Dermis blood vessel endothelial cell (primary cell): ENCODE measurements at regions not wholly inside any gene's neighbourhood (a gene's known extent, or its start where the extent isn't known, plus 50 kb on each side); places are given as distances from the start of the nearest gene placed in this dataset.
A peak's percentile ranks its signal among the peaks of the same experiment; 100 is the strongest.
"Not testable (repeated sequence)": the region's sequence is repeated elsewhere in the genome, so short reads cannot be mapped to it uniquely, and the experiment has no call there.

Experiments used
- DNase-seq: peaks from one replicate; pipeline ENCODE4 v3.0.0; 2010

GRCh38 chr4:4913628-4914027 is 54.2 kb downstream of the MSX1 start:
- no peak for DNase-seq

- DNase-seq, result peak; percentile 7
These were observed 54.8 kb downstream of the MSX1 start for GRCh38 chr4:4914059-4914820.

- DNase-seq, result no peak
These were observed 55.7 kb downstream of the MSX1 start for GRCh38 chr4:4914965-4915845.

- DNase-seq, result no peak
These were observed 58.6 kb downstream of the MSX1 start for GRCh38 chr4:4918067-4918466.

- no peak for DNase-seq
These were observed 60.5 kb downstream of the MSX1 start for GRCh38 chr4:4919927-4920326.

GRCh38 chr4:4921077-4921476 is 61.6 kb downstream of the MSX1 start:
- no peak for DNase-seq

GRCh38 chr4:4922441-4922840 is 63.0 kb downstream of the MSX1 start:
- no peak for DNase-seq

GRCh38 chr4:4923201-4923600 is 63.7 kb downstream of the MSX1 start:
- no peak for DNase-seq

GRCh38 chr4:4930677-4931076 is 71.2 kb downstream of the MSX1 start:
- no peak for DNase-seq

GRCh38 chr4:4935974-4936373 is 76.5 kb downstream of the MSX1 start:
- no peak for DNase-seq

- DNase-seq, result no peak
These were observed 78.5 kb downstream of the MSX1 start for GRCh38 chr4:4937926-4938325.

- no peak for DNase-seq
These were observed 77.5 kb downstream of the CYTL1 start for GRCh38 chr4:4941751-4942150.

GRCh38 chr4:4942658-4943057 is 76.6 kb downstream of the CYTL1 start:
- DNase-seq, result no peak

GRCh38 chr4:4945021-4945420 is 74.2 kb downstream of the CYTL1 start:
- no peak for DNase-seq

GRCh38 chr4:4945829-4946228 is 73.4 kb downstream of the CYTL1 start:
- no peak for DNase-seq

- no peak for DNase-seq
These were observed 72.8 kb downstream of the CYTL1 start for GRCh38 chr4:4946416-4946815.

- DNase-seq, result no peak
These were observed 71.5 kb downstream of the CYTL1 start for GRCh38 chr4:4947721-4948120.

- no peak for DNase-seq
These were observed 70.9 kb downstream of the CYTL1 start for GRCh38 chr4:4948370-4948769.

- no peak for DNase-seq
These were observed 68.5 kb downstream of the CYTL1 start for GRCh38 chr4:4950561-4951290.

- DNase-seq, result no peak
These were observed 67.0 kb downstream of the CYTL1 start for GRCh38 chr4:4952273-4952672.

- DNase-seq, result not testable (repeated sequence)
These were observed 59.7 kb downstream of the CYTL1 start for GRCh38 chr4:4959344-4960074.

GRCh38 chr4:4960574-4960973 is 58.7 kb downstream of the CYTL1 start:
- no peak for DNase-seq

GRCh38 chr4:4961936-4962335 is 57.3 kb downstream of the CYTL1 start:
- DNase-seq, result no peak
